ENCODE measurements at regions not wholly inside any gene's neighbourhood (a gene's known extent, or its start where the extent isn't known, plus 50 kb on each side); places are given as distances from the start of the nearest gene placed in this dataset.

DNA sequence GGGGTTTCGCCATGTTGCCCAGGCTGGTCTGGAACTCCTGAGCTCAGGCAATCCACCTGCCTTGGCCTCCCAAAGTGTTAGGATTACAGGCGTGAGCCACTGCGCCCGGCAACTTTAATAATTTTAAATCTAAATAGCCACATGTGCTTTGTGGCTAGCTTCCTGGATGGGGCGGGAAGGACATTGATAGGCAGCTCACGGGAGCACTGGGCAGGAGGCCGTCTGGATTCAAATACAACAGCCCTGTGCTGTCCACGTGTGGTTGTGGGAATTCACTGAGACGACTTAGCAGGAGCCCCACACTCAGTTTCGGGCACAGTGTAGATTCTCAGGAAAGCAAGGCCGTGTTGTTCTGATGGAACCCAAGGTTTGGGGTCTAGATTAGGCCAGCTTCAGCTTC lies 177.1 kb downstream of the ETS2 start:
- TF ChIP-seq, protein P1, sequence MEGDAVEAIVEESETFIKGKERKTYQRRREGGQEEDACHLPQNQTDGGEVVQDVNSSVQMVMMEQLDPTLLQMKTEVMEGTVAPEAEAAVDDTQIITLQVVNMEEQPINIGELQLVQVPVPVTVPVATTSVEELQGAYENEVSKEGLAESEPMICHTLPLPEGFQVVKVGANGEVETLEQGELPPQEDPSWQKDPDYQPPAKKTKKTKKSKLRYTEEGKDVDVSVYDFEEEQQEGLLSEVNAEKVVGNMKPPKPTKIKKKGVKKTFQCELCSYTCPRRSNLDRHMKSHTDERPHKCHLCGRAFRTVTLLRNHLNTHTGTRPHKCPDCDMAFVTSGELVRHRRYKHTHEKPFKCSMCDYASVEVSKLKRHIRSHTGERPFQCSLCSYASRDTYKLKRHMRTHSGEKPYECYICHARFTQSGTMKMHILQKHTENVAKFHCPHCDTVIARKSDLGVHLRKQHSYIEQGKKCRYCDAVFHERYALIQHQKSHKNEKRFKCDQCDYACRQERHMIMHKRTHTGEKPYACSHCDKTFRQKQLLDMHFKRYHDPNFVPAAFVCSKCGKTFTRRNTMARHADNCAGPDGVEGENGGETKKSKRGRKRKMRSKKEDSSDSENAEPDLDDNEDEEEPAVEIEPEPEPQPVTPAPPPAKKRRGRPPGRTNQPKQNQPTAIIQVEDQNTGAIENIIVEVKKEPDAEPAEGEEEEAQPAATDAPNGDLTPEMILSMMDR (IDR thresholded peaks at IDR 0.05; ENCODE audit: low read depth, low read length, missing control alignments): no peak
- no peak for DNase-seq (ENCODE audit: low read depth)
- no peak overlapping the region for H3K4me3 ChIP-seq (ENCODE audit: low read depth, low read length)

DNA sequence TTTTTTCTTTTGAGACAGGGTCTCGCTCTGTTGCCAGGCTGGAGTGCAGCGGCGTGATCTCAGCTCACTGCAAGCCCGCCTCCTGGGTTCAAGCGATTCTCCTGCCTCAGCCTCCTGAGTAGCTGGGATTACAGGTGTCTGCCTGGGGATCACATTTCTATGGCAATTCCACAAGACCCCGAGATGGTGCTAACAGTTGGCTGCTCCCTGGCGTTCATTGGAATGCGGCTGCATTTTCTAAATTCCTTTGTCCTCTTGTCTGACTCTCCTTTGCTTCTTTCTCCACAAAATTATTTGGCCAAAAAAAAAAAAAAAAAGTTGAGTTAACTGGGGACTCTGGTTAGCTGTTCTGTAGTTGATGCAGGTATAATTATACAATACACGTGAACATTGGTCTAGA lies 176.4 kb downstream of the ETS2 start:
- H3K4me3 ChIP-seq (ENCODE audit: low read depth, low read length): no peak overlapping the region
- DNase-seq (ENCODE audit: low read depth): no peak
- TF ChIP-seq, protein P1 (IDR thresholded peaks at IDR 0.05; ENCODE audit: low read depth, low read length, missing control alignments): no peak

DNA sequence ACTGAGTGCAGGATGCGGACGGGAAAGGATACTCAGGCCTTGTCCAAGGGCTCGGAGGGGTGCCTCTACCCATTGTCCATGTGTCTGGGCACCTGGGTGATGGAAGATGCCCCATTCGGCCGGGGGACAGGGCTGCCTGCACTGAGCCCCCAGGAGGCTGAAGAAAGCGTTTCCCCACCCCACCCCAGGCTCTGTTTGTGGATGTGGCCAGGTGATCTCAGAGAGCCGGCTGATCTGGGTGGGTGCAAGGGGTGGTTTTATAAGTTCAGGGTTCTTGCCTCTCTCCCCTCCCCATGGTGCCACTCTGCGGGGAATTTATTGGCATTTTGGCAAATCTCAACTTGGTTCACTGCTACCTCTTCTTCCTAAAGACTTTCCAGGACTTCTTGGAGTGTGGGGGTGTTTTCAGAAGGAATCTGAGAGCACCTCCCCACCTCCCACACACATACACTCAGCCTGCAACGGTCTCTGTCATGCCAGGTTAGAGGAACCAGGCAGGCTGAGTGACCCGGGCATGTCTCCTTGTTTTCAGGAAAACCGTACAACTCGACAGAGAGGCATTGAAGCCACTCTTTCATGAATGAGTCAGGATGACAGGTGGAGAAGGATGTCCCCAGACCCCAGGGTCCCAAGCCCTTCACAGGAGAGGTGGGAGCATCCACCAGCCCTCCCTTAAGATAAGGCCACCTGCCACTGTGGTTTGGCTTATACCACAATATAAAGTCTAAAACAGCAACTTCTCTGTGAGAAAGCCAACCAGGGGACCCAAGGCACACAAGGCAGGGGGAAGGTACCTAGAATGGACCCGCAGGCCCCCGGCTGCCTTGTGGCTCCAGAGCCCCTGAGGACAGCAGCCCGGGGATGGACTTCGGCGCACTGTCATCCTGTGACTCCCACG lies 174.9 kb downstream of the ETS2 start:
- no peak for DNase-seq (ENCODE audit: low read depth)
- TF ChIP-seq, protein P1 (IDR thresholded peaks at IDR 0.05; ENCODE audit: low read depth, low read length, missing control alignments): no peak
- H3K4me3 ChIP-seq (ENCODE audit: low read depth, low read length): no peak overlapping the region

DNA sequence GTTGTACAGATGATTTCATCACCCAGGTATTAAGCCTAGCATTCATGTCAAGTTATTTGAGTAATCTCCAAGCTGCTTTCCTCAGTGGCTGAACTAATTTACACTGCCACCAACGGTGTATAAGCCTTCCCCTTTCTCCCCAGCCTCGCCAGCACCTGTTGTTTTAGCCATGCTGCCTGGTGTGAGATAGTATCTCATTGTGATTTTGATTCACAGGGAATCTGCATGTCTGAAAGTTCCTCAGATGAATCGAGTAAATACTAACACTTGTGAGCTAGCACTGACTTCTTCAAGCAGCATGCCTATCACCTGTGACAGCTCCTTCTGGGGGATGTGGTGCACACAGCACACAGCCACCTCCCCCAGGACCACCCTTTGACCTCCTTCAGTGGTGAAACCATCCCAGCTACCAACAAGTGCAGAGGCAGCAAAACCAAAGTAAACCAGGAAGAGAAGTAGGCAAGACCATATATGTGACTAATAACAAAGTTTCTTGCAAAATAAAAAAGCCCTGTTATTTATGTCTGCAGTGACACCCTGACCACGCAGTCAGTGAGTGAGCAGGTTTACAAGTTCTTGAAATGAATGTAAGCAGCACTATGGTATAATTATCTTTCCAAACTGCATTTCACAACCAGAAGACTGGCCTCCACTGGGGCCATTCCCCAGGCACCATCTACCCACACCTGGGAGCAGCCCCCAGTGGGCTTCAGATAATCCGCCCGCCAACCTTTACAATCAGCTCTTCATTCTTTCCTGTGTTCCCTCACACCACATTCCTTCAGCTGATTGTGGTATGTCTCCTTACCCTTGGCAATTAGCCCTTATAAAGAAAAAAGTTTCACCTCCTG lies 173.8 kb downstream of the ETS2 start:
- TF ChIP-seq, protein P1 (IDR thresholded peaks at IDR 0.05; ENCODE audit: low read depth, low read length, missing control alignments): no peak
- DNase-seq (ENCODE audit: low read depth): no peak
- H3K4me3 ChIP-seq (ENCODE audit: low read depth, low read length): no peak overlapping the region

DNA sequence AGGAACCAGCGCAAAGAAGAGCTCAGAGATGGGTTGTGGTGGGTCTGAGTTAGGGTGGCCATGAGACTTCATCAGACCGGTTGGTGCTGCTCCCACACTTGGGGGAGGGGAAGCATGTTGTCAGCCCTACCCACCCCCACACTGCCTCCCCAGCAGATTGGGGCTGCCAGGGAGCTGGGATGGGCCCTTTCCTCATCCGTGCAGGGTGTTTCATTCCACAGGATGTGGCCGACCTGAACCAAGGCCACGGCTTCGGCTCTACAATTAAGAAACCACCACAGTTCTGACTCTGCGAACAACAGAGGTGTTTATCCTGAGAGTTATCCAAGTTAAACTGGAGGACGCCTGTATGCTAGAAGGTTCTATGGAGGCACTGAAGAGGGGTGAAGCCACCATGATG lies 171.2 kb downstream of the ETS2 start:
- H3K4me3 ChIP-seq (ENCODE audit: low read depth, low read length): no peak overlapping the region
- TF ChIP-seq, protein P1 (IDR thresholded peaks at IDR 0.05; ENCODE audit: low read depth, low read length, missing control alignments): no peak
- DNase-seq (ENCODE audit: low read depth): no peak

DNA sequence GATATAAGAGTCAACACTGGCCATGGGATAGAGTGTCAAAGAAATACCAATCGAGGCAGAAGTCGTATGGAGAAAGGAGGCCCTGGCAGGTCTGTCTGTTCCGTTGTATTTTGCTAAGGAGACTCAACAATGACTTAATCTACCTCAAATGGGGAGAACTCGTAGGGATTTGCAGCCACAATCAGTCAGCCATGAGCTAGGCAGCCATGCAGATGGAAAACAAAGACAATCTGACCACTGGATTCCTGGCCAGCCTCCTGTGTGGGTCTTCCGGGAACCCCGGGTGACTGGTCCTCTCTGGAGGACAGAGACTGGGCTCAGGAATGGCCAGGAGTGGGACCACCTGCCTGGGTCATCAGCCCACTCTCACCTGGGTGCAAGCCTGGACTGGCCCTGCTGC lies 167.8 kb downstream of the ETS2 start:
- H3K4me3 ChIP-seq (ENCODE audit: low read depth, low read length): no peak overlapping the region
- TF ChIP-seq, protein P1 (IDR thresholded peaks at IDR 0.05; ENCODE audit: low read depth, low read length, missing control alignments): no peak
- DNase-seq (ENCODE audit: low read depth): no peak
